ENCODE measurements at regions not wholly inside any gene's neighbourhood (a gene's known extent, or its start where the extent isn't known, plus 50 kb on each side); places are given as distances from the start of the nearest gene placed in this dataset.
"Not testable (repeated sequence)": the region's sequence is repeated elsewhere in the genome, so short reads cannot be mapped to it uniquely, and the experiment has no call there.

GRCh38 chr11:71383461-71383860 lies 64.7 kb downstream of the DHCR7 start:
- DNase-seq: no peak

GRCh38 chr11:71381781-71382505 lies 66.2 kb downstream of the DHCR7 start:
- no peak for DNase-seq

GRCh38 chr11:71379701-71380100 lies 68.5 kb downstream of the DHCR7 start:
- no peak for DNase-seq

GRCh38 chr11:71373791-71374454 lies 74.3 kb downstream of the DHCR7 start:
- no peak for DNase-seq

GRCh38 chr11:71372693-71373657 lies 75.2 kb downstream of the DHCR7 start:
- DNase-seq: no peak

- DNase-seq: no peak
Measured at GRCh38 chr11:71371674-71372069, 76.5 kb downstream of the DHCR7 start.

- no peak for DNase-seq
Measured at GRCh38 chr11:71370895-71371673, 77.1 kb downstream of the DHCR7 start.

GRCh38 chr11:71370020-71370747 lies 78.0 kb downstream of the DHCR7 start:
- DNase-seq: no peak

GRCh38 chr11:71369411-71369810 lies 78.8 kb downstream of the DHCR7 start:
- no peak for DNase-seq

GRCh38 chr11:71368966-71369365 lies 79.2 kb downstream of the DHCR7 start:
- DNase-seq: no peak

- no peak for DNase-seq
Measured at GRCh38 chr11:71367756-71368155, 80.4 kb downstream of the DHCR7 start.

- DNase-seq: not testable (repeated sequence)
Measured at GRCh38 chr11:71367276-71367675, 80.9 kb downstream of the DHCR7 start.

GRCh38 chr11:71366076-71366475 lies 82.1 kb downstream of the DHCR7 start:
- no peak for DNase-seq

GRCh38 chr11:71365626-71366025 lies 82.6 kb downstream of the DHCR7 start:
- DNase-seq: no peak

GRCh38 chr11:71364806-71365205 lies 83.4 kb downstream of the DHCR7 start:
- DNase-seq: no peak

GRCh38 chr11:71364176-71364671 lies 84.0 kb downstream of the DHCR7 start:
- no peak for DNase-seq

- no peak for DNase-seq
Measured at GRCh38 chr11:71363721-71364120, 84.5 kb downstream of the DHCR7 start.

- DNase-seq: no peak
Measured at GRCh38 chr11:71358963-71359567, 89.1 kb downstream of the DHCR7 start.

GRCh38 chr11:71358122-71358728 lies 90.0 kb downstream of the DHCR7 start:
- no peak for DNase-seq

- DNase-seq: no peak
Measured at GRCh38 chr11:71357414-71357813, 90.8 kb downstream of the DHCR7 start.

GRCh38 chr11:71356904-71357303 lies 91.3 kb downstream of the DHCR7 start:
- DNase-seq: no peak

Data from suppressor macrophage treated with lipopolysaccharide for 4 hours (primary cell).